GM12873 (cell line): ENCODE measurements at regions not wholly inside any gene's neighbourhood (a gene's known extent, or its start where the extent isn't known, plus 50 kb on each side); places are given as distances from the start of the nearest gene placed in this dataset.

Experiments used
- CTCF ChIP-seq: IDR thresholded peaks from 2 replicates; pipeline ENCODE4 v1.5.1; 2012; ENCODE audit warnings: low read depth, mild to moderate bottlenecking, moderate library complexity, low read length, control low read depth; ENCODE audit not compliant: insufficient read depth; ENCODE audit errors: missing control alignments

- TF ChIP-seq CTCF = no peak
Measured at GRCh38 chr4:179478608-179479007, 2036.4 kb upstream of the AGA start.

GRCh38 chr4:179485781-179486180 is 2043.5 kb upstream of the AGA start:
- no peak for TF ChIP-seq CTCF

GRCh38 chr4:179486570-179487335 is 2044.5 kb upstream of the AGA start:
- TF ChIP-seq CTCF = no peak

- no peak for TF ChIP-seq CTCF
Measured at GRCh38 chr4:179492260-179493080, 2050.2 kb upstream of the AGA start.

- no peak for TF ChIP-seq CTCF
Measured at GRCh38 chr4:179503976-179504375, 2061.7 kb upstream of the AGA start.

- no peak for TF ChIP-seq CTCF
Measured at GRCh38 chr4:179509489-179509888, 2067.3 kb upstream of the AGA start.

GRCh38 chr4:179521952-179522351 is 2079.7 kb upstream of the AGA start:
- no peak for TF ChIP-seq CTCF
